Neural cell (in vitro differentiated cells): ENCODE measurements at regions not wholly inside any gene's neighbourhood (a gene's known extent, or its start where the extent isn't known, plus 50 kb on each side); places are given as distances from the start of the nearest gene placed in this dataset.

Experiments used
- H2AFZ ChIP-seq: fragments of 200-600, 300-800 bp; sonication (generic), shearing (Covaris generic); 2 replicates; pipeline ENCODE4 v1.6.0; 2014; ENCODE audit warnings: low read depth, mild to moderate bottlenecking, antibody characterized with exemption, low read length, moderate library complexity
- H3F3A ChIP-seq: fragments of 200-600 bp; shearing (Covaris generic); 2 replicates; pipeline ENCODE4 v1.6.1; 2016; ENCODE audit warnings: mild to moderate bottlenecking, moderate library complexity, mixed read lengths, antibody characterized with exemption, low read length; ENCODE audit not compliant: insufficient read depth, poor library complexity, severe bottlenecking
- H3K27ac ChIP-seq: fragments of 200-600, 300-800 bp; sonication (generic), shearing (Covaris generic); 2 replicates; pipeline ENCODE4 v1.5.1; 2014; ENCODE audit warnings: mild to moderate bottlenecking, low read length, moderate library complexity
- H3K27me3 ChIP-seq: fragments of 300-800, 200-600 bp; sonication (generic), shearing (Covaris generic); 2 replicates; pipeline ENCODE4 v1.6.0; 2014; ENCODE audit warnings: mild to moderate bottlenecking, low read depth, low read length, moderate library complexity; ENCODE audit not compliant: insufficient read depth
- H3K36me3 ChIP-seq: fragments of 300-800, 200-600 bp; sonication (generic), shearing (Covaris generic); 2 replicates; pipeline ENCODE4 v1.5.1; 2014; ENCODE audit warnings: mild to moderate bottlenecking, antibody characterized with exemption, low read length, moderate library complexity; ENCODE audit not compliant: insufficient read depth
- H3K4me2 ChIP-seq: fragments of 300-800, 200-600 bp; sonication (generic), shearing (Covaris generic); 2 replicates; pipeline ENCODE4 v1.6.0; 2014; ENCODE audit warnings: mild to moderate bottlenecking, low read length
- H3K4me3 ChIP-seq: fragments of 300-800, 200-600 bp; sonication (generic), shearing (Covaris generic); 2 replicates; pipeline ENCODE4 v1.5.1; 2014; ENCODE audit warnings: mild to moderate bottlenecking, low read length, moderate library complexity
- H3K79me2 ChIP-seq: fragments of 200-600 bp; shearing (Covaris generic); replicated peaks from 2 replicates; pipeline ENCODE4 v1.6.0; 2014; ENCODE audit warnings: mild to moderate bottlenecking, low read length, moderate library complexity; ENCODE audit not compliant: insufficient read depth
- H3K9ac ChIP-seq: fragments of 300-800, 200-600 bp; sonication (generic), shearing (Covaris generic); 2 replicates; pipeline ENCODE4 v1.6.1; 2016; ENCODE audit warnings: mild to moderate bottlenecking, low read length, mixed read lengths
- H3K9me2 ChIP-seq: fragments of 200-600 bp; shearing (Covaris generic); 2 replicates; pipeline ENCODE4 v1.6.1; 2016; ENCODE audit warnings: mild to moderate bottlenecking, low read length, mixed read lengths; ENCODE audit not compliant: insufficient read depth
- H3K9me3 ChIP-seq: fragments of 200-600, 300-800 bp; sonication (generic), shearing (Covaris generic); 2 replicates; pipeline ENCODE4 v1.6.1; 2016; ENCODE audit warnings: mild to moderate bottlenecking, mixed run types, low read length, moderate library complexity, mixed read lengths
- H4K20me1 ChIP-seq: fragments of 200-600 bp; shearing (Covaris generic); 2 replicates; pipeline ENCODE4 v1.6.1; 2016; ENCODE audit warnings: mild to moderate bottlenecking, mixed run types; ENCODE audit not compliant: insufficient read depth
- EP300 ChIP-seq: fragments of 450-650 bp; conservative IDR thresholded peaks from 2 replicates; pipeline ENCODE4 v1.6.1; 2014; ENCODE audit warnings: antibody characterized with exemption, mild to moderate bottlenecking, moderate library complexity; ENCODE audit not compliant: poor library complexity, severe bottlenecking
- EZH2 ChIP-seq: fragments of 200-600, 300-800 bp; shearing (Covaris generic), sonication (generic); IDR thresholded peaks from 2 replicates; pipeline ENCODE4 v1.6.1; 2014; ENCODE audit warnings: antibody characterized with exemption, low read length, borderline replicate concordance, mild to moderate bottlenecking; ENCODE audit not compliant: insufficient read depth, poor library complexity, severe bottlenecking
- MXI1 ChIP-seq: fragments of 450-650 bp; conservative IDR thresholded peaks from 2 replicates; pipeline ENCODE4 v1.6.1; 2014; ENCODE audit warnings: antibody characterized with exemption, mild to moderate bottlenecking; ENCODE audit not compliant: poor library complexity, severe bottlenecking
- POLR2AphosphoS5 ChIP-seq: IDR thresholded peaks from 2 replicates; pipeline ENCODE4 v1.6.1; 2012
- RAD21 ChIP-seq: fragments of 450-650 bp; conservative IDR thresholded peaks from 2 replicates; pipeline ENCODE4 v1.6.1; 2014; ENCODE audit warnings: antibody characterized with exemption, mild to moderate bottlenecking, moderate library complexity
- SMC3 ChIP-seq: fragments of 450-650 bp; conservative IDR thresholded peaks from 2 replicates; pipeline ENCODE4 v1.6.1; 2014; ENCODE audit warnings: antibody characterized with exemption, mild to moderate bottlenecking, moderate library complexity; ENCODE audit not compliant: poor library complexity
- TAF1 ChIP-seq: IDR thresholded peaks from 2 replicates; pipeline ENCODE4 v1.6.1; 2012; ENCODE audit warnings: low read depth
- TF ChIP-seq, protein P1 (sequence below): IDR thresholded peaks from 2 replicates; pipeline ENCODE4 v1.6.1; 2012; ENCODE audit warnings: borderline replicate concordance
- TF ChIP-seq, protein P2 (sequence below): fragments of 450-650 bp; IDR thresholded peaks from 2 replicates; pipeline ENCODE4 v1.5.1; 2014; ENCODE audit warnings: antibody characterized with exemption, mild to moderate bottlenecking, moderate library complexity; ENCODE audit not compliant: poor library complexity, severe bottlenecking

GRCh38 chr2:23297112-23297511 lies 87.9 kb upstream of the KLHL29 start:
- Histone ChIP-seq H3K36me3 (no peaks in the 10 kb centered on the region), H3K27ac (no peak overlapping the region), H4K20me1 (no peaks in the 10 kb centered on the region), H3F3A (no peaks in the 10 kb centered on the region), H2AFZ (no peak overlapping the region), H3K9me2 (no peaks in the 10 kb centered on the region), H3K79me2 (no peaks in the 10 kb centered on the region), H3K27me3 (no peaks in the 10 kb centered on the region), H3K9me3 (no peaks in the 10 kb centered on the region), H3K4me2 (no peak overlapping the region), H3K9ac (no peak overlapping the region), H3K4me3 (no peak overlapping the region)
- TF ChIP-seq, protein P1, sequence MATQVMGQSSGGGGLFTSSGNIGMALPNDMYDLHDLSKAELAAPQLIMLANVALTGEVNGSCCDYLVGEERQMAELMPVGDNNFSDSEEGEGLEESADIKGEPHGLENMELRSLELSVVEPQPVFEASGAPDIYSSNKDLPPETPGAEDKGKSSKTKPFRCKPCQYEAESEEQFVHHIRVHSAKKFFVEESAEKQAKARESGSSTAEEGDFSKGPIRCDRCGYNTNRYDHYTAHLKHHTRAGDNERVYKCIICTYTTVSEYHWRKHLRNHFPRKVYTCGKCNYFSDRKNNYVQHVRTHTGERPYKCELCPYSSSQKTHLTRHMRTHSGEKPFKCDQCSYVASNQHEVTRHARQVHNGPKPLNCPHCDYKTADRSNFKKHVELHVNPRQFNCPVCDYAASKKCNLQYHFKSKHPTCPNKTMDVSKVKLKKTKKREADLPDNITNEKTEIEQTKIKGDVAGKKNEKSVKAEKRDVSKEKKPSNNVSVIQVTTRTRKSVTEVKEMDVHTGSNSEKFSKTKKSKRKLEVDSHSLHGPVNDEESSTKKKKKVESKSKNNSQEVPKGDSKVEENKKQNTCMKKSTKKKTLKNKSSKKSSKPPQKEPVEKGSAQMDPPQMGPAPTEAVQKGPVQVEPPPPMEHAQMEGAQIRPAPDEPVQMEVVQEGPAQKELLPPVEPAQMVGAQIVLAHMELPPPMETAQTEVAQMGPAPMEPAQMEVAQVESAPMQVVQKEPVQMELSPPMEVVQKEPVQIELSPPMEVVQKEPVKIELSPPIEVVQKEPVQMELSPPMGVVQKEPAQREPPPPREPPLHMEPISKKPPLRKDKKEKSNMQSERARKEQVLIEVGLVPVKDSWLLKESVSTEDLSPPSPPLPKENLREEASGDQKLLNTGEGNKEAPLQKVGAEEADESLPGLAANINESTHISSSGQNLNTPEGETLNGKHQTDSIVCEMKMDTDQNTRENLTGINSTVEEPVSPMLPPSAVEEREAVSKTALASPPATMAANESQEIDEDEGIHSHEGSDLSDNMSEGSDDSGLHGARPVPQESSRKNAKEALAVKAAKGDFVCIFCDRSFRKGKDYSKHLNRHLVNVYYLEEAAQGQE = no peak
- TF ChIP-seq SMC3 = no peak
- TF ChIP-seq MXI1 = no peak
- TF ChIP-seq EZH2 = no peak
- TF ChIP-seq TAF1 = no peak
- no peak for TF ChIP-seq POLR2AphosphoS5
- TF ChIP-seq, protein P2, sequence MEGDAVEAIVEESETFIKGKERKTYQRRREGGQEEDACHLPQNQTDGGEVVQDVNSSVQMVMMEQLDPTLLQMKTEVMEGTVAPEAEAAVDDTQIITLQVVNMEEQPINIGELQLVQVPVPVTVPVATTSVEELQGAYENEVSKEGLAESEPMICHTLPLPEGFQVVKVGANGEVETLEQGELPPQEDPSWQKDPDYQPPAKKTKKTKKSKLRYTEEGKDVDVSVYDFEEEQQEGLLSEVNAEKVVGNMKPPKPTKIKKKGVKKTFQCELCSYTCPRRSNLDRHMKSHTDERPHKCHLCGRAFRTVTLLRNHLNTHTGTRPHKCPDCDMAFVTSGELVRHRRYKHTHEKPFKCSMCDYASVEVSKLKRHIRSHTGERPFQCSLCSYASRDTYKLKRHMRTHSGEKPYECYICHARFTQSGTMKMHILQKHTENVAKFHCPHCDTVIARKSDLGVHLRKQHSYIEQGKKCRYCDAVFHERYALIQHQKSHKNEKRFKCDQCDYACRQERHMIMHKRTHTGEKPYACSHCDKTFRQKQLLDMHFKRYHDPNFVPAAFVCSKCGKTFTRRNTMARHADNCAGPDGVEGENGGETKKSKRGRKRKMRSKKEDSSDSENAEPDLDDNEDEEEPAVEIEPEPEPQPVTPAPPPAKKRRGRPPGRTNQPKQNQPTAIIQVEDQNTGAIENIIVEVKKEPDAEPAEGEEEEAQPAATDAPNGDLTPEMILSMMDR = no peak
- no peak for TF ChIP-seq EP300
- TF ChIP-seq RAD21 = no peak

DNA sequence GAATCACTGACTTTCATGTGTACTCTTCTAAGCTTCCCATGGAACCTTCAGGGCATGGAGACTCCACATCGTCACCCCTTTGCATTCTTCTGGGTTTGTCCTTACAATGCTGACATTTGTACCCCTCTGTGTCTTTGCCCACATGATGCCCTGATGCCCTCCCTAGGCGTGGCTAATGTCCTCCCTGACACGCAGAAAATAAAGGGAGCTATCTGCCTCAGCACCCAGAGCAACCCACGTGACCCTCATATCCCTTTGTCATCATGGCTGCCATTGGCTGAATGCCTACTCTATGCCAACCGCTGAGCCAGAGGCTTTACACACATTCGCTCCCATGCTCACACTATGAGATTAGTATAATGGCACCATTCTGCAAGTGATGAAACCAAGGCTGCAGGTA lies 86.4 kb upstream of the KLHL29 start:
- H4K20me1 ChIP-seq = no peaks in the 10 kb centered on the region
- no peak overlapping the region for H3K4me3 ChIP-seq
- no peak overlapping the region for H3K9ac ChIP-seq
- H2AFZ ChIP-seq = no peak overlapping the region
- TF ChIP-seq, protein P2 = no peak
- TF ChIP-seq SMC3 (no peak), EZH2 (no peak), EP300 (no peak)
- H3K27ac ChIP-seq = no peak overlapping the region
- no peaks in the 10 kb centered on the region for H3F3A ChIP-seq
- no peak overlapping the region for H3K4me2 ChIP-seq
- H3K36me3 ChIP-seq = no peaks in the 10 kb centered on the region
- no peaks in the 10 kb centered on the region for H3K9me3 ChIP-seq
- no peaks in the 10 kb centered on the region for H3K27me3 ChIP-seq
- no peaks in the 10 kb centered on the region for H3K9me2 ChIP-seq
- H3K79me2 ChIP-seq = no peaks in the 10 kb centered on the region
